SK-N-MC (cell line): ENCODE measurements at regions not wholly inside any gene's neighbourhood (a gene's known extent, or its start where the extent isn't known, plus 50 kb on each side); places are given as distances from the start of the nearest gene placed in this dataset.

Source experiments
- EZH2 ChIP-seq: fragments of 200-600 bp; sonication (generic); IDR thresholded peaks from one replicate; pipeline ENCODE4 v1.6.1; 2017; ENCODE audit warnings: antibody characterized with exemption
- FOXP2 ChIP-seq: optimal IDR thresholded peaks from 2 replicates; pipeline ENCODE3; 2011; ENCODE audit warnings: mild to moderate bottlenecking, moderate library complexity; ENCODE audit not compliant: insufficient read depth; ENCODE audit errors: extremely low read length, control extremely low read depth
- POLR2AphosphoS5 ChIP-seq: IDR thresholded peaks from 2 replicates; pipeline ENCODE4 v1.6.1; 2012; ENCODE audit warnings: mild to moderate bottlenecking, low read depth, low read length, borderline replicate concordance

GRCh38 chr10:130956251-130956650 lies 355.3 kb downstream of the TCERG1L start:
- TF ChIP-seq EZH2 (no peak), POLR2AphosphoS5 (no peak), FOXP2 (no peak)
